NCI-H2227 treated with DMSO at 0.1 percent for 48 hours (cell line): ENCODE measurements at regions not wholly inside any gene's neighbourhood (a gene's known extent, or its start where the extent isn't known, plus 50 kb on each side); places are given as distances from the start of the nearest gene placed in this dataset.
"Not testable (repeated sequence)": the region's sequence is repeated elsewhere in the genome, so short reads cannot be mapped to it uniquely, and the experiment has no call there.

Experiments
- DNase-seq: peaks from one replicate; lab custom pipeline; 2025; lab: John Stamatoyannopoulos, UW

GRCh38 chr1:228796945-228797344 lies 61.7 kb downstream of the RHOU start:
- DNase-seq = not testable (repeated sequence)

- DNase-seq = no peak
These were observed 62.8 kb downstream of the RHOU start for GRCh38 chr1:228798035-228798434.

GRCh38 chr1:228798548-228798947 lies 63.3 kb downstream of the RHOU start:
- no peak for DNase-seq

GRCh38 chr1:228799924-228800323 lies 64.6 kb downstream of the RHOU start:
- no peak for DNase-seq

- peak; percentile 53 for DNase-seq
These were observed 65.8 kb downstream of the RHOU start for GRCh38 chr1:228801068-228801467.

- DNase-seq = no peak
These were observed 67.3 kb downstream of the RHOU start for GRCh38 chr1:228802386-228803220.

- no peak for DNase-seq
These were observed 68.1 kb downstream of the RHOU start for GRCh38 chr1:228803421-228803820.

- DNase-seq = no peak
These were observed 68.9 kb downstream of the RHOU start for GRCh38 chr1:228804173-228804572.

- DNase-seq = no peak
These were observed 69.5 kb downstream of the RHOU start for GRCh38 chr1:228804640-228805413.

GRCh38 chr1:228807904-228808605 lies 72.8 kb downstream of the RHOU start:
- DNase-seq = no peak

GRCh38 chr1:228809621-228810394 lies 74.5 kb downstream of the RHOU start:
- no peak for DNase-seq

- no peak for DNase-seq
These were observed 75.1 kb downstream of the RHOU start for GRCh38 chr1:228810395-228810758.

- DNase-seq = no peak
These were observed 75.8 kb downstream of the RHOU start for GRCh38 chr1:228810878-228811711.

- DNase-seq = no peak
These were observed 76.5 kb downstream of the RHOU start for GRCh38 chr1:228811712-228812305.

- no peak for DNase-seq
These were observed 77.7 kb downstream of the RHOU start for GRCh38 chr1:228812961-228813360.

- no peak for DNase-seq
These were observed 78.9 kb downstream of the RHOU start for GRCh38 chr1:228814176-228814575.

- DNase-seq = no peak
These were observed 83.0 kb downstream of the RHOU start for GRCh38 chr1:228818296-228818695.

GRCh38 chr1:228818928-228819630 lies 83.8 kb downstream of the RHOU start:
- DNase-seq = no peak

GRCh38 chr1:228821252-228821651 lies 86.0 kb downstream of the RHOU start:
- DNase-seq = no peak

- DNase-seq = no peak
These were observed 87.9 kb downstream of the RHOU start for GRCh38 chr1:228823200-228823599.
